OCI-LY7 (cell line): ENCODE measurements at regions not wholly inside any gene's neighbourhood (a gene's known extent, or its start where the extent isn't known, plus 50 kb on each side); places are given as distances from the start of the nearest gene placed in this dataset.

Experiments
- BruUV-seq: library from RNA; stranded (reverse); fragments of 400-500 nt; replicated peaks from 2 replicates; lab custom pipeline; 2021; lab: Mats Ljungman, UMichigan
- CTCF ChIA-PET: fragments of 300-600 bp; sonication (Branson Sonifier 250); formaldehyde crosslinking; loops from one replicate; lab custom pipeline; 2022; ENCODE audit warnings: antibody characterized with exemption; ENCODE audit not compliant: unreplicated experiment; lab: Charles Lee
- POLR2A ChIA-PET: fragments of 300-600 bp; sonication (Branson Sonifier 250); formaldehyde crosslinking; loops from one replicate; lab custom pipeline; 2022; ENCODE audit warnings: antibody characterized with exemption; lab: Charles Lee
- DNase-seq: peaks from one replicate; pipeline ENCODE4 v3.0.0-alpha.2; 2015; ENCODE audit warnings: low spot score
- H2AFZ ChIP-seq: fragments of 200-600 bp; sonication (generic), shearing (Covaris generic); 2 replicates; pipeline ENCODE4 v1.6.1; 2014; ENCODE audit warnings: mild to moderate bottlenecking, antibody characterized with exemption, low read length, moderate library complexity
- H3K27ac ChIP-seq: fragments of 200-600 bp; sonication (generic); 2 replicates; pipeline ENCODE4 v1.5.1; 2014; ENCODE audit warnings: mixed run types, low read depth, mild to moderate bottlenecking, moderate library complexity, low read length, inconsistent platforms; ENCODE audit not compliant: poor library complexity, severe bottlenecking
- H3K36me3 ChIP-seq: fragments of 200-600 bp; sonication (generic); 2 replicates; pipeline ENCODE4 v1.6.1; 2014; ENCODE audit warnings: mild to moderate bottlenecking, antibody characterized with exemption, low read length, moderate library complexity, mixed read lengths; ENCODE audit not compliant: insufficient read depth
- H3K4me1 ChIP-seq: fragments of 200-600 bp; sonication (generic); 2 replicates; pipeline ENCODE4 v1.5.1; 2014; ENCODE audit warnings: mild to moderate bottlenecking, low read length; ENCODE audit not compliant: insufficient read depth, poor library complexity, severe bottlenecking
- H3K4me2 ChIP-seq: fragments of 200-600 bp; sonication (generic); 2 replicates; pipeline ENCODE4 v1.6.1; 2014; ENCODE audit warnings: mild to moderate bottlenecking, low read length
- H3K4me3 ChIP-seq: fragments of 200-600 bp; sonication (generic); 2 replicates; pipeline ENCODE4 v1.5.1; 2014; ENCODE audit warnings: mild to moderate bottlenecking, low read depth, low read length; ENCODE audit not compliant: poor library complexity, severe bottlenecking
- H3K79me2 ChIP-seq: fragments of 200-600 bp; sonication (generic); 2 replicates; pipeline ENCODE4 v1.6.1; 2016; ENCODE audit warnings: low read depth, mild to moderate bottlenecking, low read length, moderate library complexity, mixed read lengths; ENCODE audit not compliant: insufficient read depth
- H3K9me2 ChIP-seq: fragments of 200-600 bp; sonication (generic); 2 replicates; pipeline ENCODE4 v1.6.1; 2016; ENCODE audit warnings: mild to moderate bottlenecking, low read length, mixed read lengths; ENCODE audit not compliant: insufficient read depth
- H3K9me3 ChIP-seq: fragments of 200-600 bp; sonication (generic); 2 replicates; pipeline ENCODE4 v1.6.1; 2014; ENCODE audit warnings: mild to moderate bottlenecking, mixed run types, low read length, mixed read lengths
- H4K20me1 ChIP-seq: fragments of 200-600 bp; sonication (generic); 2 replicates; pipeline ENCODE4 v1.6.1; 2014; ENCODE audit warnings: mild to moderate bottlenecking, antibody characterized with exemption, low read length, moderate library complexity, mixed read lengths; ENCODE audit not compliant: insufficient read depth
- EZH2phosphoT487 ChIP-seq: fragments of 200-600 bp; sonication (generic); IDR thresholded peaks from 2 replicates; pipeline ENCODE4 v1.6.1; 2018; ENCODE audit warnings: low read depth, borderline replicate concordance, mild to moderate bottlenecking, mixed run types, antibody characterized with exemption, low read length, moderate library complexity, mixed read lengths
- intact Hi-C: fragments of 100-400 bp; cut with micrococcal nuclease; formaldehyde crosslinking; loops from one replicate; pipeline ENCODE4 v1.10.0; 2022; ENCODE audit not compliant: unreplicated experiment
- TF ChIP-seq, protein P1 (sequence below): fragments of 200-600 bp; sonication (generic); conservative IDR thresholded peaks from 2 replicates; pipeline ENCODE4 v1.5.1; 2014; ENCODE audit warnings: mild to moderate bottlenecking, antibody characterized with exemption, low read length, moderate library complexity, mixed read lengths

DNA sequence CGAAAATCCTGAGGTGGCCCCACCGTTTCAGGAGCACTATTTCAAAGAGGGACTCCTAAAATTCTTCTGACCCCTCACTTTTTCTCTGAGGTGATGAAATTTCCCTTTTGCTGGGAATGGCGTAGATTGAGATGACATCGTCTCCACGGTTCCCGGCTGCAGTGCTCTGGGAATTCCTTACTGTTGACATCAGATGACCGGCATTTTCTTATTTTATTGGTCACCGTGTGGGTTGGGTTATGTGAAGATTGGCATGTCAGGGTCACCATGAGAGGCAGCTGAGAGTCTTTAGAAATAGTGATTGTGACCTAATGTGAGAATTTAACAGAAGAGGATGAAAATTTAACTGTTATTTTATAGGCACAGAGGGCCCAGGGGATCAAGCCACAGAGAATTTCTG is 356.7 kb downstream of the FGF9 start:
- no peaks in the 10 kb centered on the region for H3K36me3 ChIP-seq
- TF ChIP-seq, protein P1, sequence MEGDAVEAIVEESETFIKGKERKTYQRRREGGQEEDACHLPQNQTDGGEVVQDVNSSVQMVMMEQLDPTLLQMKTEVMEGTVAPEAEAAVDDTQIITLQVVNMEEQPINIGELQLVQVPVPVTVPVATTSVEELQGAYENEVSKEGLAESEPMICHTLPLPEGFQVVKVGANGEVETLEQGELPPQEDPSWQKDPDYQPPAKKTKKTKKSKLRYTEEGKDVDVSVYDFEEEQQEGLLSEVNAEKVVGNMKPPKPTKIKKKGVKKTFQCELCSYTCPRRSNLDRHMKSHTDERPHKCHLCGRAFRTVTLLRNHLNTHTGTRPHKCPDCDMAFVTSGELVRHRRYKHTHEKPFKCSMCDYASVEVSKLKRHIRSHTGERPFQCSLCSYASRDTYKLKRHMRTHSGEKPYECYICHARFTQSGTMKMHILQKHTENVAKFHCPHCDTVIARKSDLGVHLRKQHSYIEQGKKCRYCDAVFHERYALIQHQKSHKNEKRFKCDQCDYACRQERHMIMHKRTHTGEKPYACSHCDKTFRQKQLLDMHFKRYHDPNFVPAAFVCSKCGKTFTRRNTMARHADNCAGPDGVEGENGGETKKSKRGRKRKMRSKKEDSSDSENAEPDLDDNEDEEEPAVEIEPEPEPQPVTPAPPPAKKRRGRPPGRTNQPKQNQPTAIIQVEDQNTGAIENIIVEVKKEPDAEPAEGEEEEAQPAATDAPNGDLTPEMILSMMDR = no peak
- no peak for TF ChIP-seq EZH2phosphoT487
- DNase-seq = no peak
- H2AFZ ChIP-seq = no peak overlapping the region
- no peak overlapping the region for H3K27ac ChIP-seq
- ChIA-PET POLR2A (no interaction called here), CTCF (no interaction called here)
- intact Hi-C loops = no loop called here
- no peaks in the 10 kb centered on the region for H3K9me2 ChIP-seq
- H3K79me2 ChIP-seq = no peaks in the 10 kb centered on the region
- H3K9me3 ChIP-seq = no peaks in the 10 kb centered on the region
- H3K4me2 ChIP-seq = no peak overlapping the region
- H4K20me1 ChIP-seq = no peaks in the 10 kb centered on the region
- BruUV-seq = no TSS peak
- no peaks in the 10 kb centered on the region for H3K4me1 ChIP-seq
- no peak overlapping the region for H3K4me3 ChIP-seq

DNA sequence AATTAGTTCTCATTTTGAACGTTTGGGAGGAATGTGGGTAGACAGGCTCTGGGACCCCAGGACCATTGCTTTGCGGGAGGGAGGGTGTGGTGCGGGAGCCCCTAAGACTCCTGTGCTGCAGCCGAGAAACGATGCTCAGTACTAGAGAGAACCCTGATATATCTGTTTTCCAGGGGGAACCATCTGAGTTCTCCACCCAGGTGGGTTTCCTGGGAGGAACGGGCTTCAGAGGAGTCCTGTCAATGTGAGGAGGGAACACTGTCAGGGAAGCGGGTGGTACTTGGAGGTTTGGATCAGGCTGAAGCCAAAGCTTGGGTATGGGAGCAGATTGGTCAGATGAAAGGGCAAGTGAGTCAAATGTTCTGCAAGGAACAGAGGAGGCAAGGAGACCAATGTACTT is 358.0 kb downstream of the FGF9 start:
- no peak overlapping the region for H3K27ac ChIP-seq
- no peaks in the 10 kb centered on the region for H3K4me1 ChIP-seq
- intact Hi-C loops = no loop called here
- no TSS peak for BruUV-seq
- no peak for DNase-seq
- ChIA-PET CTCF (no interaction called here), POLR2A (no interaction called here)
- no peaks in the 10 kb centered on the region for H3K36me3 ChIP-seq
- no peaks in the 10 kb centered on the region for H3K79me2 ChIP-seq
- H4K20me1 ChIP-seq = no peaks in the 10 kb centered on the region
- no peak overlapping the region for H2AFZ ChIP-seq
- H3K9me3 ChIP-seq = no peaks in the 10 kb centered on the region
- no peak overlapping the region for H3K4me3 ChIP-seq
- no peak overlapping the region for H3K4me2 ChIP-seq
- H3K9me2 ChIP-seq = no peaks in the 10 kb centered on the region
- no peak for TF ChIP-seq EZH2phosphoT487
- TF ChIP-seq, protein P1 = no peak

DNA sequence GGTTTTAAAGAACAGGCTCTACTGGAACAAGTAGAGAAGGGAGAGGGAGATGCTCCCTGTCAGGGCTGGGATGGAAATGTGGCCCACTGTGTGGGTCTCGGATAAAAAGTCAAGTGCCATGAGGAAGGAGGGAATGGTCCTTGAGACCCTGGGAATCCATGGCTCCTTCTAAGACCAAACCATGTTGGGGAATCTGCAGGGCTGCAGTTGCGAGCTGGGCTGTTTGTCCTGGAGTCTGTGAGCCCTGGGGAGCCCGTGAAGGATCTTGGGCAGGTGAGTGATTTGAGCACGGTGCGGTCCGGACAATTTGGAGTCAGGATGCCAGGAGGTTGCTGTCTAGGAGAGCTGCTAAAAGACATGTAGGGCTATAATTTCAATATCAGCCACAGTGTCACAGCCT is 359.4 kb downstream of the FGF9 start:
- CTCF ChIA-PET = no interaction called here
- POLR2A ChIA-PET = no interaction called here
- H3K79me2 ChIP-seq = no peaks in the 10 kb centered on the region
- H3K27ac ChIP-seq = no peak overlapping the region
- H2AFZ ChIP-seq = no peak overlapping the region
- H3K36me3 ChIP-seq = no peaks in the 10 kb centered on the region
- no peaks in the 10 kb centered on the region for H3K9me2 ChIP-seq
- intact Hi-C loops = no loop called here
- no peak overlapping the region for H3K4me2 ChIP-seq
- no TSS peak for BruUV-seq
- no peak for DNase-seq
- TF ChIP-seq, protein P1 = no peak
- TF ChIP-seq EZH2phosphoT487 = no peak
- no peaks in the 10 kb centered on the region for H4K20me1 ChIP-seq
- H3K9me3 ChIP-seq = no peaks in the 10 kb centered on the region
- H3K4me3 ChIP-seq = no peak overlapping the region
- no peaks in the 10 kb centered on the region for H3K4me1 ChIP-seq
